GM19043 (cell line): ENCODE measurements at regions not wholly inside any gene's neighbourhood (a gene's known extent, or its start where the extent isn't known, plus 50 kb on each side); places are given as distances from the start of the nearest gene placed in this dataset.
"Not testable (repeated sequence)": the region's sequence is repeated elsewhere in the genome, so short reads cannot be mapped to it uniquely, and the experiment has no call there.

Experiments
- ATAC-seq: cut with Tn5 transposase; IDR thresholded peaks from one replicate; pipeline ENCODE4 v1.9.1; 2021; ENCODE audit warnings: low read depth; ENCODE audit not compliant: unreplicated experiment

GRCh38 chr2:234409590-234409989 lies 87.3 kb downstream of the ARL4C start:
- ATAC-seq = no peak

GRCh38 chr2:234406085-234406484 lies 90.8 kb downstream of the ARL4C start:
- no peak for ATAC-seq

- ATAC-seq = no peak
Measured at GRCh38 chr2:234405462-234405861, 91.4 kb downstream of the ARL4C start.

- no peak for ATAC-seq
Measured at GRCh38 chr2:234404957-234405356, 91.9 kb downstream of the ARL4C start.

GRCh38 chr2:234403751-234404150 lies 93.1 kb downstream of the ARL4C start:
- no peak for ATAC-seq

GRCh38 chr2:234403074-234403473 lies 93.8 kb downstream of the ARL4C start:
- ATAC-seq = no peak

GRCh38 chr2:234401426-234401825 lies 95.5 kb downstream of the ARL4C start:
- ATAC-seq = no peak

GRCh38 chr2:234399451-234400246 lies 97.2 kb downstream of the ARL4C start:
- ATAC-seq = no peak

GRCh38 chr2:234398531-234398930 lies 98.3 kb downstream of the ARL4C start:
- ATAC-seq = no peak

GRCh38 chr2:234395891-234396420 lies 100.9 kb downstream of the ARL4C start:
- ATAC-seq = no peak

GRCh38 chr2:234394450-234394849 lies 102.4 kb downstream of the ARL4C start:
- no peak for ATAC-seq

- ATAC-seq = no peak
Measured at GRCh38 chr2:234393354-234393753, 103.5 kb downstream of the ARL4C start.

- no peak for ATAC-seq
Measured at GRCh38 chr2:234392041-234392615, 104.8 kb downstream of the ARL4C start.

- ATAC-seq = no peak
Measured at GRCh38 chr2:234391625-234392024, 105.3 kb downstream of the ARL4C start.

- not testable (repeated sequence) for ATAC-seq
Measured at GRCh38 chr2:234389661-234390060, 107.2 kb downstream of the ARL4C start.

- no peak for ATAC-seq
Measured at GRCh38 chr2:234388591-234388990, 108.3 kb downstream of the ARL4C start.

GRCh38 chr2:234386971-234387370 lies 109.9 kb downstream of the ARL4C start:
- no peak for ATAC-seq

- ATAC-seq = no peak
Measured at GRCh38 chr2:234382131-234382530, 114.8 kb downstream of the ARL4C start.

GRCh38 chr2:234378958-234379357 lies 117.9 kb downstream of the ARL4C start:
- ATAC-seq = not testable (repeated sequence)

- ATAC-seq = no peak
Measured at GRCh38 chr2:234378440-234378839, 118.4 kb downstream of the ARL4C start.

GRCh38 chr2:234377761-234378391 lies 119.0 kb downstream of the ARL4C start:
- no peak for ATAC-seq
